GM20000 (cell line): ENCODE measurements at regions not wholly inside any gene's neighbourhood (a gene's known extent, or its start where the extent isn't known, plus 50 kb on each side); places are given as distances from the start of the nearest gene placed in this dataset.

ENCODE experiments used
- DNase-seq: peaks from one replicate; pipeline ENCODE4 v3.0.0; 2012; ENCODE audit warnings: low spot score
- CTCF ChIP-seq: IDR thresholded peaks from 2 replicates; pipeline ENCODE4 v1.5.1; 2012; ENCODE audit warnings: mild to moderate bottlenecking, control low read depth; ENCODE audit errors: extremely low read depth, missing control alignments

- DNase-seq, result no peak
- no peak for TF ChIP-seq CTCF
Observed at GRCh38 chr6:140478631-140479030, 1104.2 kb upstream of the CITED2 start.

- no peak for TF ChIP-seq CTCF
- DNase-seq, result no peak
Observed at GRCh38 chr6:140475086-140475485, 1100.6 kb upstream of the CITED2 start.

DNA sequence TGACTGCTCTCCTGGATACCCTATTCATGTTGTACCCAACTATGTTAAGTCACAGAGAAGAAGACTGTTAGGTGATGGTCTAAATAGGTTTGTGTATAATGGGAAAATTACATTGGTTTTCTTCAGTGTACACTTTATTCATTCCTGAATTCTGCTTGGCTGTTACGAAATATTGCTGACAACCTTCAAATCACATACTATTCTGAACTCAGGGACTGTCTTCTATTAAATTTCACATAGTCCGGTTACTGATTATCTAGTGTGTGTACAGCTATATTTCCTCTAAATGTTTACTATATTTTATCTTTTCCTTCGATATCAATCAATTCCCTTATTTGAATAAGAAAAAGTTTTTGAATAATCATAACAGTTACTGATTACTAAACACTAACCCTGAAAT, 1090.3 kb upstream of the CITED2 start:
- no peak for DNase-seq
- TF ChIP-seq CTCF, result no peak

- no peak for DNase-seq
- TF ChIP-seq CTCF, result no peak
Observed at GRCh38 chr6:140463312-140463710, 1088.9 kb upstream of the CITED2 start.

- no peak for TF ChIP-seq CTCF
Observed at GRCh38 chr6:140462453-140463311, 1088.2 kb upstream of the CITED2 start.

DNA sequence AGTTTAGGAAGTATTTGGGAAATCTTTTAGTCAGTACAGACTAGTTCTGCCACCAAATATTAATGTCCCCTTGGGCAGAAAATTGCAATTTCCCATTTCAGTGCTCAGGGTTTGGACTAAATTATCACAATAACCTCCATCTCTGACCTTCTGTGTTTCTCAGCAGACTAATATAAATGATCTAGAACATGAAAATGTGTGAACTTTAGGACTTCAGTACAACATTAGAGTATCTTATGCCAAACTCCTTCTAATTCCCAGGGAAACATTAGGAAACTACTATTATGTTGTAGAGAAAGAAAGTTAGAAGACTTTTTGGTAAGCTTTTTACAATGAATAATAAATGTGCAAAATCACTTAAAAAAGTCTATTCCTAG, 1087.6 kb upstream of the CITED2 start:
- no peak for DNase-seq
- no peak for TF ChIP-seq CTCF

More at GRCh38 chr6:140462453-140463311, 1088.2 kb upstream of the CITED2 start:
- DNase-seq, result no peak

DNA sequence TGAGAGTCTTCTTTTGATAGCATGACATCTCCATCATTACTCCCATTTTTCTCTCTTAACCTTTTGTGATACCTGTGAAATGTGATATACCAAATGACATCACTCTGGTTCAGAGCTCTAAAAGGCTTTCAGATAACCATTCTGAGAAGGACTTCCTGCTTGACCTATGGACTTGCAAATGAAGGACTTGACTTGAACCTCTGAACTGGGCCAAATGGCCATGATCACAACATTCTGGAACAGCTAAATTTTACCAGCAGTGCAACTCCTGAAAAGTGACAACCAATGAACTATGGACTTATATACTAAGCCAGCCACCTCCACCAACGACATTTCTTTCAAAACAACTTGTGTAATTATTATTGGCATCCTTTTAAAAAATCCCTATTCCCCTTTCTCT, 1085.8 kb upstream of the CITED2 start:
- DNase-seq, result no peak
- no peak for TF ChIP-seq CTCF
